HG02588 (cell line): ENCODE measurements at regions not wholly inside any gene's neighbourhood (a gene's known extent, or its start where the extent isn't known, plus 50 kb on each side); places are given as distances from the start of the nearest gene placed in this dataset.
"Not testable (repeated sequence)": the region's sequence is repeated elsewhere in the genome, so short reads cannot be mapped to it uniquely, and the experiment has no call there.

Experiments
- ATAC-seq: cut with Tn5 transposase; IDR thresholded peaks from one replicate; pipeline ENCODE4 v1.9.1; 2021; ENCODE audit warnings: mild to moderate bottlenecking, moderate library complexity; ENCODE audit not compliant: unreplicated experiment

- no peak for ATAC-seq
These were observed 175.3 kb downstream of the ZIC5 start for GRCh38 chr13:99796175-99796819.

- ATAC-seq: no peak
These were observed 179.3 kb downstream of the ZIC5 start for GRCh38 chr13:99792079-99792921.

GRCh38 chr13:99782669-99783068, 188.9 kb downstream of the ZIC5 start:
- no peak for ATAC-seq

GRCh38 chr13:99778500-99778899, 193.1 kb downstream of the ZIC5 start:
- ATAC-seq: no peak

GRCh38 chr13:99777873-99778272, 193.7 kb downstream of the ZIC5 start:
- ATAC-seq: no peak

GRCh38 chr13:99774644-99775043, 196.9 kb downstream of the ZIC5 start:
- no peak for ATAC-seq

GRCh38 chr13:99768986-99769385, 202.6 kb downstream of the ZIC5 start:
- ATAC-seq: no peak

GRCh38 chr13:99766641-99767045, 204.9 kb downstream of the ZIC5 start:
- ATAC-seq: no peak

- ATAC-seq: no peak
These were observed 205.7 kb downstream of the ZIC5 start for GRCh38 chr13:99765869-99766268.

GRCh38 chr13:99760456-99760855, 211.1 kb downstream of the ZIC5 start:
- no peak for ATAC-seq

- ATAC-seq: no peak
These were observed 212.4 kb downstream of the ZIC5 start for GRCh38 chr13:99759163-99759552.

- ATAC-seq: no peak
These were observed 213.0 kb downstream of the ZIC5 start for GRCh38 chr13:99758460-99759162.

GRCh38 chr13:99757756-99758459, 213.7 kb downstream of the ZIC5 start:
- no peak for ATAC-seq

- no peak for ATAC-seq
These were observed 215.3 kb downstream of the ZIC5 start for GRCh38 chr13:99756281-99756680.

GRCh38 chr13:99754750-99755149, 216.8 kb downstream of the ZIC5 start:
- ATAC-seq: not testable (repeated sequence)

- no peak for ATAC-seq
These were observed 219.2 kb downstream of the ZIC5 start for GRCh38 chr13:99752373-99752772.

- ATAC-seq: no peak
These were observed 219.9 kb downstream of the ZIC5 start for GRCh38 chr13:99751517-99752199.

- no peak for ATAC-seq
These were observed 220.6 kb downstream of the ZIC5 start for GRCh38 chr13:99750951-99751350.

- ATAC-seq: no peak
These were observed 222.1 kb downstream of the ZIC5 start for GRCh38 chr13:99749271-99750019.

- no peak for ATAC-seq
These were observed 224.2 kb downstream of the ZIC5 start for GRCh38 chr13:99747403-99747710.
